ENCODE measurements at regions not wholly inside any gene's neighbourhood (a gene's known extent, or its start where the extent isn't known, plus 50 kb on each side); places are given as distances from the start of the nearest gene placed in this dataset.
"Not testable (repeated sequence)": the region's sequence is repeated elsewhere in the genome, so short reads cannot be mapped to it uniquely, and the experiment has no call there.

DNA sequence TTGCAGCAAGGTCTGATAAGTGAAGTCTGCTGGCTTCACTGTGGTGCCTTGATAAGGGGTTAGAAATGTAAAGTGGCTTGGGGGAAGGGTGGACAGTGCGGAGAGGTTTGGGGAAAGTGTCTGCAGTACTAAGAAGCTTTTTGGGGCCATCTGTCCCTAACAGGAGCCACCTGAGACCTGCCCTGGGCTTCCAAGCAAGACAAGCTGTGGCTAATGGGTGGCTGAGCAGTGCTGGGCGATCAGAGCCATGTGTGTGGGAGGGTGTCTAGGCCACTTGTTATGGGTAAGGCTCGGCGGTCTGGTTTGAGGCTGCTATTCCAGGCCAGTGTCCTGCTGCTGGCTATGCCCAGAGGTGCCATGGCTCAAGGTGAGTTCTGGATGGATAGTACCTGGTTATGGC, 185.4 kb upstream of the MTMR8 start:
- H3K27ac Mint-ChIP-seq: peak overlapping the region in 1 of 3 donors; percentile 35
- peaks cover 0 to 7% (median 4%) of the 10 kb centered on the region in 3 donors for H3K4me1 Mint-ChIP-seq
- peaks cover under 1 to 11% (median 4%) of the 10 kb centered on the region in 3 donors for H3K9me3 Mint-ChIP-seq
- H3K36me3 Mint-ChIP-seq: no peaks in the 10 kb centered on the region
- no peaks in the 10 kb centered on the region for H3K27me3 Mint-ChIP-seq
- H3K4me3 Mint-ChIP-seq: no peak overlapping the region

GRCh38 chrX:64580035-64580434, 184.8 kb upstream of the MTMR8 start:
- Mint-ChIP-seq H3K4me1 (peaks cover 0 to 7% (median 4%) of the 10 kb centered on the region in 3 donors), H3K4me3 (no peak overlapping the region), H3K27me3 (no peaks in the 10 kb centered on the region), H3K9me3 (peaks cover 2 to 12% (median 4%) of the 10 kb centered on the region in 3 donors), H3K27ac (no peak overlapping the region), H3K36me3 (no peaks in the 10 kb centered on the region)

DNA sequence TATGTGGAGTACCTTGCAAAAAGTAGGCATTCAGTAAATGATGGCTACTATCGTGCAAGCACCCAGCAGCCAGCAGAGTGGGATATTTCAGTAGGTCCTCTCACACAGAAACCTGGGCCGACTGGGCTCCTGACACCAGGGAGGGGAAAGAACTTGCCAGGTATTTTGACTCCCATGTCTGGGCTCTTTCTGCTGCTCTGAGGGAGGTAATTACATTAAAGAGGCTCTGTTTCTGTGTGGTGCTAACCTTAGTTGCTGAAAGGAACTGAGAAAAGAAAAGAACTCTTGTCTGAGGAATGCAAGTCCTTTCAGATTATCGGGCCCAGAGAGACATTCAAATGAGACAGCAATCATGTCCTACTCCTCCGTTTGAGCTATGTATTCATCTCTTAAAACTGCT, 175.8 kb upstream of the MTMR8 start:
- H3K27ac Mint-ChIP-seq: no peak overlapping the region
- H3K9me3 Mint-ChIP-seq: peaks cover 4 to 14% (median 10%) of the 10 kb centered on the region in 3 donors
- peaks cover 0 to 9% (median 0%) of the 10 kb centered on the region in 3 donors for H3K4me1 Mint-ChIP-seq
- H3K36me3 Mint-ChIP-seq: no peaks in the 10 kb centered on the region
- H3K27me3 Mint-ChIP-seq: no peaks in the 10 kb centered on the region
- no peak overlapping the region for H3K4me3 Mint-ChIP-seq

GRCh38 chrX:64570204-64570603, 175.0 kb upstream of the MTMR8 start:
- no peaks in the 10 kb centered on the region for H3K27me3 Mint-ChIP-seq
- H3K36me3 Mint-ChIP-seq: no peaks in the 10 kb centered on the region
- H3K4me1 Mint-ChIP-seq: peaks cover 0 to 9% (median 0%) of the 10 kb centered on the region in 3 donors
- H3K27ac Mint-ChIP-seq: no peak overlapping the region
- peaks cover 6 to 9% (median 8%) of the 10 kb centered on the region in 3 donors for H3K9me3 Mint-ChIP-seq
- no peak overlapping the region for H3K4me3 Mint-ChIP-seq

GRCh38 chrX:64565348-64565747, 170.1 kb upstream of the MTMR8 start:
- not testable (repeated sequence) for H3K4me3 Mint-ChIP-seq, H3K27me3 Mint-ChIP-seq, H3K4me1 Mint-ChIP-seq, H3K9me3 Mint-ChIP-seq, H3K36me3 Mint-ChIP-seq, H3K27ac Mint-ChIP-seq

DNA sequence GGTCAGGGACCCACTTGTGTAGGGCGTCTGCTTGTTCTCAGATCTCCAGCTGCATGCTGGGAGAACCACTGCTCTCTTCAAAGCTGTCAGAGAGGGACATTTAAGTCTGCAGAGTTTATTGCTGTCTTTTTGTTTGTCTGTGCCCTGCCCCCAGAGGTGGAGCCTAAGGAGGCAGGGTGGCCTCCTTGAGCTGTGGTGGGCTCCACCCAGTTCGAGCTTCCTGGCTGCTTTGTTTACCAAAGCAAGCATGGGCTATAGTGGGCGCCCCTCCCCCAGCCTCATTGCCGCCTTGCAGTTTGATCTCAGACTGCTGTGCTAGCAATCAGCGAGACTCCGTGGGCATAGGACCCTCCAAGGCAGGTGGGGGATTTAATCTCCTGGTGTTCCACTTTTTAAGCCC, 154.0 kb upstream of the MTMR8 start:
- H3K4me3 Mint-ChIP-seq, H3K27ac Mint-ChIP-seq, H3K9me3 Mint-ChIP-seq, H3K27me3 Mint-ChIP-seq, H3K36me3 Mint-ChIP-seq, H3K4me1 Mint-ChIP-seq: not testable (repeated sequence)

- peaks cover 0 to 4% (median 0%) of the 10 kb centered on the region in 3 donors for H3K9me3 Mint-ChIP-seq
- no peak overlapping the region for H3K4me3 Mint-ChIP-seq
- H3K4me1 Mint-ChIP-seq: no peaks in the 10 kb centered on the region
- H3K27ac Mint-ChIP-seq: no peak overlapping the region
- no peaks in the 10 kb centered on the region for H3K27me3 Mint-ChIP-seq
- H3K36me3 Mint-ChIP-seq: no peaks in the 10 kb centered on the region
Observed at GRCh38 chrX:64536736-64537135, 141.5 kb upstream of the MTMR8 start.

Data from IgD-negative memory B cell (primary cell).